GM18867 (cell line): ENCODE measurements at regions not wholly inside any gene's neighbourhood (a gene's known extent, or its start where the extent isn't known, plus 50 kb on each side); places are given as distances from the start of the nearest gene placed in this dataset.

Experiments used
- ATAC-seq: cut with Tn5 transposase; IDR thresholded peaks from one replicate; pipeline ENCODE4 v1.9.1; 2021; ENCODE audit warnings: mild to moderate bottlenecking, moderate library complexity; ENCODE audit not compliant: unreplicated experiment

DNA sequence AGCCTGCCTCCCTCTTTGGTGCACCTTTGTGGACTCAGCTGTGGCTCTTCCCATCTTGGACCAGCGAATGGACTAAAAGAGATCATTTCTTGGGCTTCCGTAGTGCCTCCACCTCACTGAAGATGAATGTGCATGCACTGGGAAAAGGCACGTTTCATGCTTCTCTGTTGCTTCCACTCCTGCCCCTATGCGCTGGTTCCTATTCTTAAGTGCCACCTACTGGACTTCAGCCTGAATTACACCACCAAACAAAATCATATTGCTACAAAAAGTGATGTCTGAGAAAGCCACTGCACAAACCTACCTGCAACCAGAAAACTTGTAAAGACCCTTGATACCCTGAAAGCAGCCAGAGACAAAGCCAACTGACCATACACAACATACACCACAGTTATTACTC lies 695.6 kb downstream of the TSN start:
- ATAC-seq = peak; percentile 68

DNA sequence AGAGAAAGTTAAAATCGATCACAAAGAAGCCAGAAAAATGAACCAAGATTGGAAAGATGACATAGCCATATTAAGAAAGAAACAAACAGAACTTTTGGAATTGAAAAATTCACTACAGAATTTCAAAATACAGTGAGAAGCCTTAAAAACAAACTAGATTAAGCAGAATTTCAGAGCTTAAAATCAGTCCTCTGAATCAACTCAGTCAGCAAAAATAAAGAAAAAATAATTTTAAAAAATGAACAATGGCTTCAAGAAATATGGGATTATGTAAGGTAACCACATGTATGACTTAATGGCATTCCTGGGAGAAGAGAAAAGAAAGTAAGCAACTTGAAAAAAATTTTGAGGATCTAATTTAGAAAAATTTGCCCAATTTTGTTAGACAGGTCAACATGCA lies 696.2 kb downstream of the TSN start:
- ATAC-seq = no peak

DNA sequence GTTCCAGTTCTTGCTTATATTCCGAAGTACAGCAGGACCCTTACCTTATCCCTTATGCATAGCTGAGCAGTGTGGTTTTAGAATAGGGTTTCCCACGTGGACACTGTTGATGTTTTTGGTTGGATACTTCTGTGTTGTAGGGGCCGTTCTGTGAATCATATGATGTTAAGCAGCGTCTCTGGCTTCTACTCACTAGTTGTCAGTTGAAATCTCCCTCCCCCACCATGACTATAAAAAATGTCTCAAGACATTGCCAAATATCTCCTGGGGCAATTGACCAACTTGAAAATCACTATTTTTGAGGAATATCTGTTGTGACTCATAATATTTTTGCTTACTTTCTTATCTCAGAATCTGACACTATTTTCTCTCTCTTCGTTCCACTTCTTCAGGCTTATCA lies 713.7 kb downstream of the TSN start:
- no peak for ATAC-seq

DNA sequence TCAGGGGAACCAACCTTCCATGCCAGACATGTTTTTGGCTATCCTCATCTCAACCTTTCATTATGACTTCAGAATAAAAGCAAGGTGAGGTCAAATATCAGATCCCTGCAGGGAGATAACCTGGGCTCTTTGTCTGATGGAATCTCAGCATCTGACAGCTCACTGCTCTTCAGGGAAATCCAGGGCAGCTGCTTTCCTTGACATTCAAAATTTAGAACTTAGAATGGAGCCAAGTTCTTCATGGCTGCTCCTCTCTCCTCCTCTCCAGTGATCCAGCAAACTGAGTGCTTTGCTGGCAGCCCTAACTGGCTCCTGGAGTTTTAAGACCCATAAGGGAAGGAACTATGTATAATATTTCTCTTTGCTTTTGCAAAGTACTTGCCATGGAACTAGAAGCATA lies 716.3 kb downstream of the TSN start:
- ATAC-seq = no peak

DNA sequence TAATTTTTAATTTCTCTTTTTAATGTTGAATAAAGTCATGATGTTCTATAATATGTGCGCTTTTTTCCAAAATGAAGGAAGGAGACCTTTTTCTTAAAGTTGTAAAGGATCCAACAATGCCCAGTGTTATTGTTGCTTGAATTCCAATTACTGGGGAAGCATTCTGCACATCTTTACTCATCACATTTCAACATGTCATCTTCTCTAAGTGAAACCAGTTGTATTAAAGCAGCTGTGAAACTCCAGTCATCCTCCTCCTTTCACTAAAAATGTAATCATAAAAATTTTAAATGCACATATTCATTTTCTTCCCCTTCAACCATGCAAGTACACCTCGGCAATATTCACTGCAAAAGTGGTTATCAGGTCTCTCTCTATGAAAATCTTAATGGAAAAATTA lies 722.7 kb downstream of the TSN start:
- ATAC-seq = no peak

DNA sequence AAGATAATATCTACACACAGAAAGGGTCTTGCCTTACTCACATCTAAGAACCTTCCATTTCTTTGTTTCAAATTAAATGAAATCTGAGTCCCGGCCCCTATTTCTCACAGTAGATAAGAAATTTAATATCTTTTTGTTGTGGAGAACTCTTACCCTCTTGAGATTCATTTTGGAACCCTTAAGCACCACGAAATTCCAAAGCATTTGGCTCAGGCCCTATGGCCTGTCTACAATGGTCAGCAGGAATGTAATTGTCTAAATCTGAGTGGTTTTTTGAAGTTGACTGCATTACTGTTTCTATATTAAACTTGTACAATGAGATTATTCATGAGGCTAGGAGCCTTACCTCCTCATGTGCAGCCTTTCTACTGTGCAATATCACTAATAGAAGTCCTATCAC lies 723.3 kb downstream of the TSN start:
- ATAC-seq = no peak

DNA sequence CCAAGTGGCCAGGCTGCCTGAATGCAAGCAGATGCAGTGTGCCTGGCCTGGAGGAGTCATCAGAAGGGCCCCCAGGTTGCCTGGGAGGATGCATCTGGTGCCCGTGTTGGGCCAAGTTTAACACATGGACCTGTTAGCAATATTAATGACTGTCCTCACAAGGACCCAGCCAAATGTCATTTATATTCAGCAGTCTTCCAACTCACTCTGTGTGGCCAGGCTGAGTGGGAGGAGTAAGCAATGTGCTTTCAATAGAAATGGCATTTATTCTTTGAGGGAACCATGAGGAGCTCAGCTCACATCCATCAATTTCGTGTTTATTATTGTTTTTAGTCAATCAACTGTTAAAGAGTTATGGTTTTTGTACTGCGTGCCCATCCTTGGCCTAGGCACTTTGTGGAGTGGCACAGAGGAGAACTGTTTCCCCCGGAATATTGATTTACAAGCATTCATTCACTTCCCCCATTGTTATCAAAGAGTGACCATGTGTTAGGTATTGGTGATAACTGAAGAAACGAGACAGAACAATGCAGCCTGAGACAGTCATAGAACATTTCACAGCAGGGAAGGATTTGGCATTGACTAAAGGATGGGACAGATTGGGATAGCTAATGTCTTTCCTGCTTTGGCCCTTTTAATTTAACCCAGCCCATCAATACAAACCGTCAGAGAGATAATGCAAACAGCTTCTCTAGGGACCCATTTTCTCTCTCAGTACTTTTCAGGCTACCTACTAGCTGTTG lies 725.2 kb downstream of the TSN start:
- no peak for ATAC-seq

DNA sequence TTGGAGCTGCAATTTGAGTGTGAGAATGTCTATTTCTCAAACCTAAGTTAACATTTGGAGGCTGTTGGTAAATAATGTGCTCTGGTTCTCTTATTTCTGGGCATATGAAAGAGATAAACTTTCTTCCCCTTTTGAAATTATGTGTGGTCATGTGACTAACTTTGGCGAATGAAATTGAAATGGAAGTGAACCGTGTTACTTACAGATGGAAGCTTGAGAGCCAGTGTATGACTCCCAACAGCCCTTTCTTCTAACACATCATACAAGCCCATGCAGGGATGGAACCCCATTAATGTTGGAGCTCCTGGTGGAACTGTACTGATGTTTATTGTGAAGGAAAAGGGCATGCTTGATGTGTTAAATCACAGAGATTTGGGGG lies 725.8 kb downstream of the TSN start:
- no peak for ATAC-seq

DNA sequence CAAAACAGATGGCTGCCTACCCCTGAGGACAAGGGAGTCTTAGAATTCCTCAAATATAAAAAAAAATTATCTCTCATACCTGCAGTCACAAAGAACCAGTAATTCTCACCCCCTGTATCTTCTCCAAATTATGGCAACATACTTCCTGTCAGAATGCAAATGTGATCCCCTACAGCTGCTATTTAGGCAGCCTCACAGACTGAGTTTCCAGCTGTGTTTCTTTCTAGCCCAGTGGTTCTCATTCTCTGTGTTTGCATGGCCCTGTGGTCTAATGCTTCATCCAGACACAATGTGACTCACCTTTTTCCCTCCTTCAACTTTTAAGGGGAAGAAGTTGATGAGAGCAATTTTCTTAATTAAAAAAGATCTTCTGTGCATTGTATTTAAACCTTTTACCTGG lies 726.3 kb downstream of the TSN start:
- ATAC-seq = peak; percentile 42

DNA sequence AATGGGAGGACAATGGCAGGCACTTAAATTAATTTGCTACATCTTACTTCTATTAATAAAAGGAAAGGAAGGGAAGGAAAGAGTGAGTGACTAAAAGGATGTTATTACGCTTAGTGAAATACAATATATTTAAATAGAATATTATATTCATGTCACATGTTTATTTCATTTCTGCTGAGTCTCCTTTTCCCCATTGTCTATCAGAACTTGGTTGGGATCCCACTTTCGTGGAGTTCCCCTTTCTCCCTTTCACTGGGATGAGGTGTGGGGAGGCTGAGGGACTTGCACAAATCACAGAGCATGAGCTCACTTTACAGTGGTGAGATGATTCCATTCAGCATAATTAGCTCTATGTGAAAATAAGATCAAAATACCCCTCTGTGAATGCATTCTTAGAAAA lies 730.6 kb downstream of the TSN start:
- ATAC-seq = no peak

DNA sequence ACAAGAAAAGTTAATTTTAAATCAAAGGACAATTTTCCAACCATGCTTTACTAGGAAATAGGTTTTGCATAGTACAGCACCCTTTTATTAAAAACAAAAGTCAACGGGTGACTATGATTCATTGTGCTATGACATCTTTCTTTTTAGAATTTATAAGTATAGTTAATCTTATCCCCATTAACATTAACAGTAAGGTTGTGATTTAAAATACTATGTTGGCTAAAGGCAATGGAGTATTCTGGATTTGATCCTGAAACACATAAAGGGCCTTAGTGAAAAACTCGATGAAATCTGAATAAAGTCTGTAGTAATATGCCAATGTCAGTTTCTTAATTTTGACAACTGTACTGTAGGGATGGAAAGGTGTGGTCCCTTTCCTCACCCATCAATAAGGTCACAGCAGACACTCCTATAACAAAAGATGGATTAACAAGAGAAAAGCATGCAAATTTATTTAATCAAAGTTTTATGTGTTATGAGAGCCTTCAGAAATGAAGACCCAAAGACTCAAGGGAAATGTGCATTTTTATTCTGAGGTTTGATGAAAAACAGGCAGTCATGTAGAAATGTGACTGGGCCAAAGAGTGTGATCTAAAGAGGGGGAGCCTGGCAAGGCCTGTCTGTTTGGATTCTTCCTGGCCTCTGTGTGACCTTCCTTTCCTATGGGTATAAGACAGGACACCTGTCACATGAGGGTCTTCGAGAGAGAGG lies 731.4 kb downstream of the TSN start:
- no peak for ATAC-seq

DNA sequence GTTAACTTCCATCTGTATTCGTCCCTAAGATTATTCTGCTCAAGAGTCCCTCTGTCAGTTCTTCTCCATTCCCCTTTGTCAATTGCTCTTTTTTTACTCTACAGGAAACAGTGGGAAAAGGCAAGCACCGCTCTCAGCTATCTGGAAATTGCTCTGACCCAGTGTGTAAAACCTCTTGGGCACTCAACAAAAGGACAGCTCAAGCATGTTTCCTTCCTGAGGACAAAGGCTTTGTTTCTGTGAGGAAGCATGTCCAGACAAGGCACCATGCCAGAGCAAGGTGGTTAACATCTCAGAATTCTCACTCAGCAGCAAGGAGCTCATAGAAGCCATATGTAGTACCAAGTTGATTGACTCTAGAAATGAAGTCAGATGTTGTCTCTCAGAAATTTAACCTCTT lies 735.6 kb downstream of the TSN start:
- no peak for ATAC-seq

DNA sequence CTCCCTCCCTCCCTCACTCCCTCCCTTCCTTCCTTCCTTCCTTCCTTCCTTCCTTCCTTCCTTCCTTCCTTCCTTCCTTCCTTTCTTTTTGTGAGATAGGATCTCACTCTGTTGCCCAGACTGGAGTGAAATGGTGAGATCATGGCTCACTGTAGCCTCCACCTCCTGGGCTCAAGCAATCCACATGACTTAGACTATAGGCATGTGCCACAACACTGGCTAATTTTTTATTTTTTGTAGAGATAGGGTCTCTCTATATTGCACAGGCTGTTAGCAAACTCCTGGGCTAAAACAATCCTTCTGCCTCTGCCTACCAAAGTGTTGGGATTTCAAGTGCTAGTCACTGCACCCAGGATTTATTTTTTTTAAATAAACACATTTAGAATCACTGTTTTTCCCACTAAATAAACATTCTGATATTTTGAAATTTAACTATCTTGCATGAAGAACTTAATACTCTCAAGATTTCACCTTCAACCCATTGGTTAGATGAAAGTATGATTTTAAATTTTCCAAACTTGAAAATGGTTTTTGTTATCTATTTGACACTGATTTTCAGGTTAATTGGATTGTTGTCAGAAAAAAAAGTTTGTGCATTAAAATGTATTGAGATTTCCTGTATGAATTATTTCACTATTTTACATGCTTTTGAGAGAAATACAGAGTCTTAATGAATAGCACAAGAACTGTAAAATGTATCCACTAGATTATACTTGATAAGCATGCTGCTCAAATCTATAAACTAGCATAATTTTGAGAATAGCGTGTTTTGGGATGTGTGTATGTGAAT lies 745.1 kb downstream of the TSN start:
- ATAC-seq = no peak

DNA sequence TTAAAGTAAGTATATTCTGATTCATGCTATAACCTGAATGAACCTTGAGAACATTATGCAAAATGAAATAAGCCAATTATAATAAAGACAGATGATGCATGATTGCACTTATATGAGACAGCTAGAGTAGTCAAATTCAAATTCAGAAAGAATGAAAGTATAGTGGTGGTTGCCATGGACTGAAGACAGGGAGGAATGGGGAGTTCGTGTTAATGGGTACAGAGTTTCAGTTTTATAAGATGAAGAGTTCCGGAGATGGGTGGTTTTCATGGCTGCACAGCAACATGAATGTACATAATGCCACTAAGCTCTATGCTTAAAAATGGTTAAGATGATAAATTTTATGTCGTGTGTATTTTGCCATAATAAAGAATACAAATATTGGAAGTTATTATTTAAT lies 751.2 kb downstream of the TSN start:
- no peak for ATAC-seq

DNA sequence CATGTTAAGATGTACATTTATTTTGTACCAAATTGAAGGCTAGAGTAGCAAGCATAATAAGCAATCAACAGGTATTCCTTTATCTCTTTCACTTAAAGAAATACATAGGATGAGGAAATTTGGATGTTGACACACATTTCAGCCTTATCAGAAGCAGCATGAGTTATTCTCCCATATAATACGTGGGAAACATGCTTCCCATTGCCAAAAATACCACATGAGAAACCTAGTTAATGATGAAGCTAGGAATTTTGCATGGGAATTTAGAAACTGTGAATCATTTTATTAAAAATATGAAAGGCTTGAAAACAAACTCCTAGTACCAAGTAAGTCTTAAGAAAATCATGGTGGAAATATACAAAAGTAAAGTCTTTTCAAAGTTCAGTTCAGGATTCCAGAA lies 751.8 kb downstream of the TSN start:
- no peak for ATAC-seq

DNA sequence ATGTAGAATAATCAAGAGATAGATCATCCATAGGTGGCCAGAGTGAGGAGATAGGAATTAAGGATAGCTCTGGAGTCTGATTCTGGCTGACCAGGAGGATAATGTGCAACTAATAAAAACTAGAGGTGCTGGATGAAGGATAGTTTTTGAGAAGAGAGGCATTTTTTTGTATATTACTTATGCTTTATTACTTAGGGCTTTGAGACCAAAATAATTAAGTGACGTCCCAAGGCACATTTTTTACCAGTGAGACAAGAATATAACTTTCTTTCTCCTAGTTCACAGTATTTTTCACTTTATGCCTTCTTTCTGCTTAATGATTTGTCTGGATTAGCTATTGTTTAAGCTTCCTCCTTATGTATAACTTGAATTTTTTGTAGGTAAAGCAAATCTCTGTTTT lies 756.6 kb downstream of the TSN start:
- no peak for ATAC-seq

DNA sequence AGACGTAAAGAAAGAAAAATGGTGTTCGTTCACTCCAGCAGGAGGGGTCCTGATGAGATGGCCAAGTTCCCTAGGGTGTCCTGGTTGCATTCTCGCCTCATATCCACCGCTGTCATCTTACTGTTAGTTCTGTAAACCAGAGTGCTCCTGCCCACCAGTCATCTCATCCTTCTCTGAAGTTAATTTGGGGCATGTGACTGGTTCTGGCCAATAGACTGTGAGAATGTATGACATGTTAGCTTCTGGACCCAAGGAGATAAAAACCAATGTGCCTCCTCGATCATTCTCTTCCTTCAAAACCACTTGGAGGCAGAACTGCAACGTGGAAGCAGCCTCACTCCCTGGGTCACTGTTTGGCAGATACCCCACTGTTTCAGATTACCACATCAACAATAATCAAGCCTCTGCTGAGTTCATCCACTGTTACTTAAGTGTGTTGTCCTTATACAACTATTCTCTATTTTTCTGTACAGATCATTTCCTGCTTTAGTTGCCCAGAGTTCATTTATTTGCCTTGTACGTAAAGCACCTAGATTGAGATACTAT lies 759.1 kb downstream of the TSN start:
- ATAC-seq = no peak

DNA sequence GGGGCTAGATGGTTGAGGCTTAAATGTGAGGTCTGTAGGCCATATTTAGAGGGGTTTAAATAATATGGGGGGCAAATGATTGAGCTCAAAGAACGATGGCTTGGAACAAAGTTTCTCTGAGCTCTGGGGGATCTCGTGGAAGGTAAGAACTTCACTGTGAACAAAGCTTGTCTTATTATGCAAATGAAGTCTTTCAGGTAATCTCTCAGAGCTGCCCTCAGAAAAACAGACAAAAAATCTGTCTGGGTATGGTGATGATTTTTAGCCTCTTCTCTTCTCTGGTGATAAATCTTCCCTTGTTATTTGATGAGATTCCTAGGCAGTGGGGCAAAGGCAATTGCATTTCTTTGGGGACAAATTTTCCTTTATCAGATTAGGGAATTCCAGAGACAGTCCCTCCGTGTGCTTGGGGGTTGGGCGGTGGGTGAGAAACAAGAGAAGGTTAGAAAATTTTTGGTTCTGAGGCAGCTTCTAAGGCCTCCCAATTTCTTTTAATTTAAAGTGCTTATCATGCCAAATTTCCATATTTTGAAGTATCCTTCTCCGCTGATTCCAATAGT lies 760.4 kb downstream of the TSN start:
- no peak for ATAC-seq

DNA sequence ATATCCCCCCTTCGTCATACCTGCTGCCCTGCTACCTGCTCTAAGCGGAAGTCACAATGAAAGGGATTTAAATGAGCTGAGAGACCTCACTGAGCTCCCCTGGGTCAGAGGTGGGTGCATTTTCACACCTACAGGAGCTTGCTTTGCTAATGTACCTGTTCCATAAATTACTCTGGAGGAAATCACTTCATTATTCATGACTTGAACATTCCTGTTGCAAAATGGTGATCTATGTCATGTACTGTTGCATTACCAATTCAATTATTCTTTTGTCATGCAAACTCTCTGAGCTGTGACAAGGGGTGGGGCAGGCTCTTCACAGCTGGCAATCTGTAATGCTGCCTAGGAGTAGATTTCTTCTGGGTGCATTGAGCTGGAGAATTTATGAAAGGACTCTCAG lies 761.3 kb downstream of the TSN start:
- ATAC-seq = no peak

DNA sequence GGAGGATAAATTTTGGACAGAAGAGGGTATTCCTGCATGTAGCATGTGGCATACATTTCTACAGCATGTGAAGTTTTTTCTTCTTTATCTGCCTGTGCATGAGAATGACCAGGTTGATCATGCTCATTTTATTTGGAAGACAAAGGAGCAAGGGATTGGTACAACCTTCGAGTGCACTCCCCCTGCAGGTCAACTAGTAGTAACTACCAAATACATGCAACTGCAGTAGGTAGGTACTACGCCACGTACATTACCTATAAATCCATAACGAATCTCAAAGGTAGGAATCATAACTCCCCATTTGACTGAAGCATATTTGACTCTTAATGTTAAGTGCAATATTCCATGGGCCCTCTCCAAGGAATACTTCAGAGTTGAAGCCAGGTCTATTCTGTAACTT lies 763.9 kb downstream of the TSN start:
- no peak for ATAC-seq

DNA sequence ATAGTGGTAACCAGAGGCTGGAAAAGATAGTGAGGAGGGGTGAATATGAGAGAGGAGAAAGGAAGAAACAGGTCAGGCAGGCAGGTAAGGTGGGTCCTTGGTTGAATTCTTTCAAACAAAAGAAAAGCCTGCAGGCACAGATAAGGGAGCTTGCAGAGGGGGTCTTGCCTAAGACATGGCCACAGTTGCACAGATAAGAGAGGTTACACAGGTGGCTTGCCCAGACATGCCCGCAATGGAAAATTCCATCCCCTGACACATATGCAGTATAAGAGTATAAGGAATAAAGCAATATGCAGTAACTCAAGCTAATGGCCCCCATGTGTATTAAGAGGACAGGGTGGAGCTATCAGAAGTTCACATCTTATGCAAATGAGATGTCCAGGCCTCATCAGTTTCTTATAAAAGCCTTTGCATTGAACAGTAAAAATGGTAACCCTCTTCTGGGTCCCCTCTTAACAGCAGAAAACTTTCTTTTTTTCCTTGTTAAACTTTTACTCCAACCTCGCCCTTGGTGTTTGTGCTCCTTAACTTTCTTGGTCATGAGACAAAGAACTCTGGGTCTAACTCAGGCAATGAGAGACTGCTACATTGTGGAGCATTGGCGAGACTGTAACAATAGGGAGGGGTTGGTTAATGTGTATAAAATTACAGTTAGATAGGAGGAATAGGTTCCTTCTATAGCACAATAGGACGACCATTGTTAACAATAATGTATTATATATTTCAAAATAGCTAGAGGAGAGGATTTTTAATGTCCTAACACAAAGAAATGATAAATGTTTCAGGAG lies 764.6 kb downstream of the TSN start:
- ATAC-seq = no peak
